Peyer's patch (tissue), 4 donors: ENCODE measurements at regions not wholly inside any gene's neighbourhood (a gene's known extent, or its start where the extent isn't known, plus 50 kb on each side); places are given as distances from the start of the nearest gene placed in this dataset.

Experiments
- CTCF ChIP-seq, 6 experiments: fragments of 450-650 bp in 4 of 6; fragments of 200-600 bp in 2 of 6; sonication (generic) in 1 of 6; IDR thresholded peaks; one replicate each; pipeline ENCODE4 v1.5.1; 2017 to 2019; ENCODE audit warnings: antibody characterized with exemption in 6 of 6, mild to moderate bottlenecking in 3 of 6, moderate library complexity in 1 of 6
- POLR2A ChIP-seq, 2 donors: fragments of 450-650 bp; IDR thresholded peaks; one replicate each; pipeline ENCODE4 v1.5.1; 2017; ENCODE audit warnings: antibody characterized with exemption in 2 of 2, mild to moderate bottlenecking in 2 of 2, moderate library complexity in 2 of 2

GRCh38 chr10:31253237-31253636 is 65.8 kb upstream of the ZEB1 start:
- TF ChIP-seq CTCF (IDR thresholded peaks at IDR 0.05) (no peak), POLR2A (IDR thresholded peaks at IDR 0.05) (no peak)
